ENCODE measurements at regions not wholly inside any gene's neighbourhood (a gene's known extent, or its start where the extent isn't known, plus 50 kb on each side); places are given as distances from the start of the nearest gene placed in this dataset.

- CTCF ChIA-PET, result no interaction called here
- no peak for TF ChIP-seq SUZ12 (IDR thresholded peaks at IDR 0.05)
- TF ChIP-seq ELF4 (IDR thresholded peaks at IDR 0.05), result no peak
- TF ChIP-seq TARDBP (IDR thresholded peaks at IDR 0.05), result no peak
- TF ChIP-seq FOXA1 (IDR thresholded peaks at IDR 0.05), result no peak
- TF ChIP-seq ARNT (IDR thresholded peaks at IDR 0.05), result no peak
- TF ChIP-seq NFRKB (IDR thresholded peaks at IDR 0.05), result no peak
- POLR2A ChIA-PET, result no interaction called here
- no peak for DNase-seq (ENCODE audit: extremely low spot score)
Measured at GRCh38 chr14:83992857-83993256, 1537.1 kb upstream of the FLRT2 start.

GRCh38 chr14:83993545-83993944 lies 1536.4 kb upstream of the FLRT2 start:
- POLR2A ChIA-PET, result no interaction called here

DNA sequence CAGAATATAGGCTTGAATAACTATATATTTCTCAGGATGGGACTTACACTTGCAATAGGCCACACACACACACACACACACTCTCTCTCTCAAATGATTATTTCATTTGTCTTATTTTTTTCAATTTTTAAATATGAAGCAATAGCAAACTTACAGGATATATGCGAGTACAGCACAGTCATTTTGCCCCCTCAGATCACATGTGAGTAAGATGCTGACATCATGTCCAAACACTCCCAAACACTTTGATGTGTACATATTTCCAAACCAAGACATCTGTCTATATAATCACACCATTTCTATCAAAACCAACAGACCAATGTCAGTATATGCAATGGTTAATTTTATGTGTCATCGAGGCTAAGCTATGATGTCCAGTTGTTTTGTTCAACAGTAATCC lies 1535.9 kb upstream of the FLRT2 start:
- ChIA-PET POLR2A (no interaction called here), CTCF (interaction anchor here (0.7 kb wide), 1 partner anchor 529 kb away, joined by 3 read pairs; no protein-coding TSS in a partner anchor)
- TF ChIP-seq LEF1 (IDR thresholded peaks at IDR 0.05; ENCODE audit: borderline replicate concordance) (no peak), FOXA1 (IDR thresholded peaks at IDR 0.05) (no peak), SP1 (IDR thresholded peaks at IDR 0.05) (no peak), TARDBP (IDR thresholded peaks at IDR 0.05) (no peak), ARNT (IDR thresholded peaks at IDR 0.05) (no peak), NFRKB (IDR thresholded peaks at IDR 0.05) (no peak), SUZ12 (IDR thresholded peaks at IDR 0.05) (no peak), FOXK2 (IDR thresholded peaks at IDR 0.05) (no peak), ELF4 (IDR thresholded peaks at IDR 0.05) (no peak), BHLHE40 (IDR thresholded peaks at IDR 0.05; ENCODE audit: borderline replicate concordance) (no peak)
- TF ChIP-seq, protein P1, sequence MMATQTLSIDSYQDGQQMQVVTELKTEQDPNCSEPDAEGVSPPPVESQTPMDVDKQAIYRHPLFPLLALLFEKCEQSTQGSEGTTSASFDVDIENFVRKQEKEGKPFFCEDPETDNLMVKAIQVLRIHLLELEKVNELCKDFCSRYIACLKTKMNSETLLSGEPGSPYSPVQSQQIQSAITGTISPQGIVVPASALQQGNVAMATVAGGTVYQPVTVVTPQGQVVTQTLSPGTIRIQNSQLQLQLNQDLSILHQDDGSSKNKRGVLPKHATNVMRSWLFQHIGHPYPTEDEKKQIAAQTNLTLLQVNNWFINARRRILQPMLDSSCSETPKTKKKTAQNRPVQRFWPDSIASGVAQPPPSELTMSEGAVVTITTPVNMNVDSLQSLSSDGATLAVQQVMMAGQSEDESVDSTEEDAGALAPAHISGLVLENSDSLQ (IDR thresholded peaks at IDR 0.05), result no peak
- no peak for DNase-seq (ENCODE audit: extremely low spot score)

More at GRCh38 chr14:83993545-83993944, 1536.4 kb upstream of the FLRT2 start:
- CTCF ChIA-PET, result no interaction called here
- DNase-seq (ENCODE audit: extremely low spot score), result no peak
- no peak for TF ChIP-seq FOXA1 (IDR thresholded peaks at IDR 0.05)
- TF ChIP-seq NFRKB (IDR thresholded peaks at IDR 0.05), result no peak
- no peak for TF ChIP-seq SP1 (IDR thresholded peaks at IDR 0.05)
- no peak for TF ChIP-seq ZNF384 (IDR thresholded peaks at IDR 0.05)
- TF ChIP-seq HDGF (IDR thresholded peaks at IDR 0.05; ENCODE audit: borderline replicate concordance), result no peak
- TF ChIP-seq, protein P1 (IDR thresholded peaks at IDR 0.05), result no peak
- TF ChIP-seq LEF1 (IDR thresholded peaks at IDR 0.05; ENCODE audit: borderline replicate concordance), result no peak

- DNase-seq (ENCODE audit: extremely low spot score), result no peak
- ChIA-PET POLR2A (no interaction called here), CTCF (no interaction called here)
- no peak for TF ChIP-seq CTBP1 (IDR thresholded peaks at IDR 0.05; ENCODE audit: borderline replicate concordance)
- no peak for TF ChIP-seq LEF1 (IDR thresholded peaks at IDR 0.05; ENCODE audit: borderline replicate concordance)
- no peak for TF ChIP-seq FOXK2 (IDR thresholded peaks at IDR 0.05)
- TF ChIP-seq L3MBTL2 (conservative IDR thresholded peaks at IDR 0.05), result no peak
- TF ChIP-seq FOXA1 (IDR thresholded peaks at IDR 0.05), result no peak
- no peak for TF ChIP-seq HDGF (IDR thresholded peaks at IDR 0.05; ENCODE audit: borderline replicate concordance)
- no peak for TF ChIP-seq ARNT (IDR thresholded peaks at IDR 0.05)
- no peak for TF ChIP-seq TARDBP (IDR thresholded peaks at IDR 0.05)
- TF ChIP-seq NFRKB (IDR thresholded peaks at IDR 0.05), result no peak
- TF ChIP-seq, protein P1 (IDR thresholded peaks at IDR 0.05), result no peak
- TF ChIP-seq ELF4 (IDR thresholded peaks at IDR 0.05), result no peak
- no peak for TF ChIP-seq SUZ12 (IDR thresholded peaks at IDR 0.05)
- no peak for TF ChIP-seq ZNF384 (IDR thresholded peaks at IDR 0.05)
- no peak for TF ChIP-seq BHLHE40 (IDR thresholded peaks at IDR 0.05; ENCODE audit: borderline replicate concordance)
- TF ChIP-seq FOXM1 (IDR thresholded peaks at IDR 0.05; ENCODE audit: borderline replicate concordance), result no peak
Measured at GRCh38 chr14:84001023-84001422, 1528.9 kb upstream of the FLRT2 start.

DNA sequence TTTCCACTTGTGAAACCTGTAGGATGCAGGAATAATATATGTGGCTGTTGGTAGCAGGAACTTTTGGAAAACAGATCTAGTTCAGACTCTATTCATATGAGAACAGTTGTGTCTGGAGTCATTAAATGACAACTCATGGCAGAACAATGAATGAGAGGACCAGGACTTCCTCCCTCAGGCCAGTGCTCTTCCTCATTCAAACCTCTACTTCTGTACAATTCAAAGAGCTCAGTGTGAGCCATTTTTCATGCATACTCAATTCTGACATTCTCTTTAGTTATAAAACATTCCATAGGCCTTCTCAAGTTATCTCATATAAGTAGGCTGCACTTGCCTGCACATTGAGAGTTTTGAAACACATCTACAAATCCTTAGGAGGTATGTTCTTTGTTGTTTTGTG lies 1526.6 kb upstream of the FLRT2 start:
- no peak for TF ChIP-seq ZNF384 (IDR thresholded peaks at IDR 0.05)
- TF ChIP-seq SP1 (IDR thresholded peaks at IDR 0.05), result no peak
- TF ChIP-seq SUZ12 (IDR thresholded peaks at IDR 0.05), result no peak
- no peak for TF ChIP-seq NFRKB (IDR thresholded peaks at IDR 0.05)
- no peak for TF ChIP-seq ELF4 (IDR thresholded peaks at IDR 0.05)
- no peak for TF ChIP-seq TARDBP (IDR thresholded peaks at IDR 0.05)
- TF ChIP-seq FOXK2 (IDR thresholded peaks at IDR 0.05), result no peak
- no peak for TF ChIP-seq FOXA1 (IDR thresholded peaks at IDR 0.05)
- TF ChIP-seq, protein P1 (IDR thresholded peaks at IDR 0.05), result no peak
- TF ChIP-seq ARNT (IDR thresholded peaks at IDR 0.05), result no peak
- TF ChIP-seq HDGF (IDR thresholded peaks at IDR 0.05; ENCODE audit: borderline replicate concordance), result no peak
- no peak for TF ChIP-seq FOXM1 (IDR thresholded peaks at IDR 0.05; ENCODE audit: borderline replicate concordance)
- no peak for TF ChIP-seq L3MBTL2 (conservative IDR thresholded peaks at IDR 0.05)
- no peak for TF ChIP-seq CTBP1 (IDR thresholded peaks at IDR 0.05; ENCODE audit: borderline replicate concordance)
- TF ChIP-seq LEF1 (IDR thresholded peaks at IDR 0.05; ENCODE audit: borderline replicate concordance), result no peak
- TF ChIP-seq BHLHE40 (IDR thresholded peaks at IDR 0.05; ENCODE audit: borderline replicate concordance), result no peak
- no peak for DNase-seq (ENCODE audit: extremely low spot score)
- ChIA-PET CTCF (no interaction called here), POLR2A (no interaction called here)

- DNase-seq (ENCODE audit: extremely low spot score), result no peak
- CTCF ChIA-PET, result no interaction called here
- TF ChIP-seq L3MBTL2 (conservative IDR thresholded peaks at IDR 0.05) (no peak), ZNF384 (IDR thresholded peaks at IDR 0.05) (no peak), ELF4 (IDR thresholded peaks at IDR 0.05) (no peak), ARNT (IDR thresholded peaks at IDR 0.05) (no peak)
- TF ChIP-seq, protein P1 (IDR thresholded peaks at IDR 0.05), result no peak
- POLR2A ChIA-PET, result no interaction called here
Measured at GRCh38 chr14:84006643-84007155, 1523.2 kb upstream of the FLRT2 start.
